ENCODE measurements at regions not wholly inside any gene's neighbourhood (a gene's known extent, or its start where the extent isn't known, plus 50 kb on each side); places are given as distances from the start of the nearest gene placed in this dataset.
A peak's percentile ranks its signal among the peaks of the same experiment; 100 is the strongest.

DNA sequence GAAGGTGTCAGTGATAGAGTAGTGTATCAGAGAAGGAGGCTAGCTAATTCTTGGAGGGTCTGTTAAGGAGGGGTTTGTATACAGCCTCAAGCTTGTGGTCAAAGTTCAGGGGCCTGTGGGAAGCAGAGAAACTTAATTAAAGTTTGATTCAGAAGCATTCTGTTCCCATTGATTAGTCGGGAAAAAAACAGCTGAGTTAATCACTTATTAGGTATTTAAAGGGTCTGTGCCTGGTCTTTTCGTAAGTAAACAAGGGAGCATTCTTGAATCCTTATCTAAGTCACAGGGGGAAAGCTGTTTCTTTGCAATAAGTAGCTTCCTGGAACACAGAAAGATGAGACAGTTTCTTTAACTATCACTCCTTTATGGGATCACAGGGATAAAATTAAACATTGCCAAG lies 492.1 kb downstream of the PCDH10 start:
- peaks cover 4% of the 10 kb centered on the region; the same call in 1 of the 2 replicates for H3K4me1 ChIP-seq
- no peaks in the 10 kb centered on the region for H3K36me3 ChIP-seq
- H3K9me3 ChIP-seq = no peaks in the 10 kb centered on the region
- TF ChIP-seq, protein P1, sequence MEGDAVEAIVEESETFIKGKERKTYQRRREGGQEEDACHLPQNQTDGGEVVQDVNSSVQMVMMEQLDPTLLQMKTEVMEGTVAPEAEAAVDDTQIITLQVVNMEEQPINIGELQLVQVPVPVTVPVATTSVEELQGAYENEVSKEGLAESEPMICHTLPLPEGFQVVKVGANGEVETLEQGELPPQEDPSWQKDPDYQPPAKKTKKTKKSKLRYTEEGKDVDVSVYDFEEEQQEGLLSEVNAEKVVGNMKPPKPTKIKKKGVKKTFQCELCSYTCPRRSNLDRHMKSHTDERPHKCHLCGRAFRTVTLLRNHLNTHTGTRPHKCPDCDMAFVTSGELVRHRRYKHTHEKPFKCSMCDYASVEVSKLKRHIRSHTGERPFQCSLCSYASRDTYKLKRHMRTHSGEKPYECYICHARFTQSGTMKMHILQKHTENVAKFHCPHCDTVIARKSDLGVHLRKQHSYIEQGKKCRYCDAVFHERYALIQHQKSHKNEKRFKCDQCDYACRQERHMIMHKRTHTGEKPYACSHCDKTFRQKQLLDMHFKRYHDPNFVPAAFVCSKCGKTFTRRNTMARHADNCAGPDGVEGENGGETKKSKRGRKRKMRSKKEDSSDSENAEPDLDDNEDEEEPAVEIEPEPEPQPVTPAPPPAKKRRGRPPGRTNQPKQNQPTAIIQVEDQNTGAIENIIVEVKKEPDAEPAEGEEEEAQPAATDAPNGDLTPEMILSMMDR (IDR thresholded peaks at IDR 0.05; ENCODE audit: low read depth, low read length) = no peak
- no peaks in the 10 kb centered on the region for H3K27me3 ChIP-seq
- no peak overlapping the region for H3K4me3 ChIP-seq (ENCODE audit: low read depth, low read length)
- DNase-seq = no peak

DNA sequence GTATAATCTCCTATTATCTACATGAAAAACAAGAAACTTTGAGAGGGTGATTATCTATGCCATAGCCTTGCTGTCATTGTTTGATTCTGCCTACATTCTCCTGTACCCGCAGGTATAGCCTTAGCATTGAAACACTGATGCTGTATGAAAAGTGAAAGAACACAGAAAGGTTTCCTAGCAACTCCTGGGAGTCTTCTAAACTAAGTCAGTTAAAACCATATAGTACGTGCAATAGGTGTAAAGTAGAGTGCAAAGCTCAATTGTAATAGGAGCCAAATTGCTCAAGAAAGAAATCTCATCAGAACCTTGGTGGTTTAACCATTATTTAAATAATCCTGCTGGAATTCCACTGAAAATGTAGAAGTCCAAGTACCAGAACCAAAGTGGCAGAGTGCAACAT lies 489.7 kb downstream of the PCDH10 start:
- no peak overlapping the region for H3K4me3 ChIP-seq (ENCODE audit: low read depth, low read length)

DNA sequence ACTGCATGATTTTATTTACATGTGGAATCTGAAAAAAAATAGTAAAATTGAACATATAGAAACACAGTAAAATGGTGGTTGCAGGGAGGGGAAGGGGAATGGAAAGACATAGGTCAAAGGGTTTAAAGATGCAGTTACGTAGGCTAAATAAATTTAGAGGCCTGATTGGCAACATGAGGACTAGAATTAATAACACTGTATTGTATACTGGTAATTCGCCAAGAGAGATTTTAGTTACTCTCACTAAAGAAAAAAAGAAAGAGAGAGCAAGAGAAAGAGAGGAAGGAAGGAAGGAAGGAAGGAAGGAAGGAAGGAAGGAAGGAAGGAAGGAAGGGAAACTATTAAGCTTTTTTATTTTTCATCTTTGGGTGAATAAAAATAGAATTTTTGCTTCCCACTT lies 488.1 kb downstream of the PCDH10 start:
- no peaks in the 10 kb centered on the region for H3K27me3 ChIP-seq
- DNase-seq = no peak
- H3K4me1 ChIP-seq = peaks cover 4% of the 10 kb centered on the region; the same call in 1 of the 2 replicates
- H3K36me3 ChIP-seq = no peaks in the 10 kb centered on the region
- H3K9me3 ChIP-seq = no peaks in the 10 kb centered on the region
- TF ChIP-seq, protein P1 (IDR thresholded peaks at IDR 0.05; ENCODE audit: low read depth, low read length) = no peak
- no peak overlapping the region for H3K4me3 ChIP-seq (ENCODE audit: low read depth, low read length)

More for the DNA sequence above, 489.7 kb downstream of the PCDH10 start:
- no peak for DNase-seq
- Histone ChIP-seq H3K27me3 (no peaks in the 10 kb centered on the region), H3K9me3 (no peaks in the 10 kb centered on the region), H3K4me1 (peaks cover 4% of the 10 kb centered on the region; the same call in 1 of the 2 replicates), H3K36me3 (no peaks in the 10 kb centered on the region)
- TF ChIP-seq, protein P1 (IDR thresholded peaks at IDR 0.05; ENCODE audit: low read depth, low read length) = no peak

DNA sequence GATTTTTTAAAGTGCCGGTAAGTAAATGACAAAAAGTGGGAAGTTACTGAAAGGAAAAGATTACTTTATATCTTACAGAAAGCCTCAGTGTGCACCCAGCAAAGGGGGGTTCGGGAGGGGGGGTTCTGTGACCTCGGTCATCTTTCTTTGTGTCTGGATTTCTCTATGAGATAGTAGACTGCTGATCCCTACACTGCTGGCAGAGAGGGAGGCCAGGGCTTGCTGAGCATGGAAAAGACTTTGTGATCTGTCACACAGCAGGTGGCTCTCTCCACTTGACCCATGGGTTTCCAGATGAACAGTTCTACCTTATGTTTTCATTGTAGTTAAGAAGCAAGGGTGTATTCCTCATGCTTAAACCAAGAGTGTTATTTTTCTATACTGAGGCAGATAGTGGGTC lies 475.6 kb downstream of the PCDH10 start:
- no peak overlapping the region for H3K4me3 ChIP-seq (ENCODE audit: low read depth, low read length)
- H3K4me1 ChIP-seq = no peaks in the 10 kb centered on the region; the same call in 1 of the 2 replicates
- no peaks in the 10 kb centered on the region for H3K27me3 ChIP-seq
- no peaks in the 10 kb centered on the region for H3K9me3 ChIP-seq
- peak; percentile 30 for DNase-seq
- no peaks in the 10 kb centered on the region for H3K36me3 ChIP-seq
- TF ChIP-seq, protein P1 (IDR thresholded peaks at IDR 0.05; ENCODE audit: low read depth, low read length) = peak; percentile 30

DNA sequence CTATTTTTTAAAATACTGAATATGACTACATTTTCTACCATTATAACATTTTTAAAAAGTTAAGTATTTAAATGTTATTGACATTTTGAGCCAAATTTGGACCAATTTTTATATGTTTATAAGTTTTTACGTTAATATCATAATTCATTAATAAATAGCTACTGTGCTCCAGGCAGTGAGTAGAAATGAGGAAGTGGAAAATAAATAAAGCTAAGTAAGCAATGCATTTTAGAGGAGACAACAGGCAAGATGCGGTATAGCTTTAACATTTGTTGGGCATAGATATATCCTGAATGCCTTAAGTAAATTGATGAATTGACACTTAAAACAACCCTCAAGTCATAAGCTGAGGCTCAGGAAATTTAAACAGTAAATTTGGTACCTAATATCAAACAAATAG lies 474.8 kb downstream of the PCDH10 start:
- H3K9me3 ChIP-seq = no peaks in the 10 kb centered on the region
- TF ChIP-seq, protein P1 (IDR thresholded peaks at IDR 0.05; ENCODE audit: low read depth, low read length) = no peak
- no peaks in the 10 kb centered on the region for H3K27me3 ChIP-seq
- H3K36me3 ChIP-seq = no peaks in the 10 kb centered on the region
- H3K4me3 ChIP-seq (ENCODE audit: low read depth, low read length) = no peak overlapping the region
- no peak for DNase-seq
- H3K4me1 ChIP-seq = no peaks in the 10 kb centered on the region; the same call in 1 of the 2 replicates

DNA sequence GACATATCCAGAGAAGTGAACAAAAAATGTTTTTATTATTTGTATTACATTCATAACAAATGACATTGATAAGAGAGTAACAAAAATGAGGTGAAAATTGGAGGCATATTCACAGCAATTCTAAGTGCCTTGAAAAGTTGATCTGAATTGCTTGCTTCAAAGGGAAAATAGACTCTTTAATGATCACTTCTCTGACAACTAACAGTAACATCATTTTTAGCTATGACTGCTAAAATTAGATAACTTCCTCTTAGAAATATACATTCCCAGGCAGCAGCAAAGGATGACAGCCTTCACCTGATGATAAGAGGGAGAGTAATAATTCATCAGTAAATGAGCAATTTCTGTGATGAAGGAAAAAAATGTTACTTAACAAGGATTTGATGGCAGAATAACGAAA lies 472.5 kb downstream of the PCDH10 start:
- Histone ChIP-seq H3K9me3 (no peaks in the 10 kb centered on the region), H3K27me3 (no peaks in the 10 kb centered on the region), H3K36me3 (no peaks in the 10 kb centered on the region), H3K4me3 (ENCODE audit: low read depth, low read length) (no peak overlapping the region), H3K4me1 (no peaks in the 10 kb centered on the region; the same call in 1 of the 2 replicates)
- DNase-seq = no peak
- TF ChIP-seq, protein P1 (IDR thresholded peaks at IDR 0.05; ENCODE audit: low read depth, low read length) = no peak

All from BE2C (cell line).